ENCODE measurements at regions not wholly inside any gene's neighbourhood (a gene's known extent, or its start where the extent isn't known, plus 50 kb on each side); places are given as distances from the start of the nearest gene placed in this dataset.
"Not testable (repeated sequence)": the region's sequence is repeated elsewhere in the genome, so short reads cannot be mapped to it uniquely, and the experiment has no call there.

GRCh38 chr4:189001283-189001970 lies 862.2 kb downstream of the TRIML1 start:
- DNase-seq (ENCODE audit: missing footprints) (no peak), ATAC-seq (no peak)
- intact Hi-C loops (cut with DNase I): no loop called here

GRCh38 chr4:189001971-189002450 lies 862.8 kb downstream of the TRIML1 start:
- ATAC-seq (no peak), DNase-seq (ENCODE audit: missing footprints) (no peak)
- intact Hi-C loops (cut with DNase I): no loop called here

- DNase-seq (ENCODE audit: missing footprints) (no peak), ATAC-seq (no peak)
- intact Hi-C loops (cut with DNase I): no loop called here
Measured at GRCh38 chr4:189002475-189002874, 863.2 kb downstream of the TRIML1 start.

GRCh38 chr4:189010452-189011217 lies 871.4 kb downstream of the TRIML1 start:
- DNase-seq (ENCODE audit: missing footprints); ATAC-seq; intact Hi-C loops (cut with DNase I): not testable (repeated sequence)

GRCh38 chr4:189021831-189022230 lies 882.6 kb downstream of the TRIML1 start:
- intact Hi-C loops (cut with DNase I): no loop called here
- no peak for ATAC-seq
- no peak for DNase-seq (ENCODE audit: missing footprints)

GRCh38 chr4:189022440-189023035 lies 883.3 kb downstream of the TRIML1 start:
- ATAC-seq: no peak
- intact Hi-C loops (cut with DNase I): no loop called here
- DNase-seq (ENCODE audit: missing footprints): no peak

DNA sequence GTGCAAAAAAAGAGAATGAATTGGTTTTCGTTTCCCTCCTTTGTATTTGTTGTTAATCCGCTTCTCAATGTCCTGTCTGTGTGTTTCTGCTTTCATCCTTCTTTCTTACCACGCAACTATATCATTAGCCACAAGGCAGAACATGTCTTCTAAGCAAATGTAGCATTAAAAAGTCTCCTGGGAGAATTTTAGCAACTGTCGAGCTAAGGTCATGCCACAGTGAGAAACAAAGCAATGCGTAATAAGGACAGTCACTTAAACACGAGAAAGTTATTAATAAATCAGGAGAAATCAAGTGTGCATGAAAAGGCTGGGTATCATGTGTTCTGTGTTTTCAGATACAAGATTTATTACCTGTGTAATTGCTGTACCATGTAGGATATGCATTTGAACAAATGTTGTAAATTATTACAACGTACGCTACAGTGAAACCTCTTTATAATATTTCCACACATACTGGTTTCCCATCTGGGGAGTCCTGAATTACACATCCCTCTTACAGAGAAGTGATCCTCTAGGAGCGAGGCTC lies 890.8 kb downstream of the TRIML1 start:
- ATAC-seq (no peak), DNase-seq (ENCODE audit: missing footprints) (no peak)
- intact Hi-C loops (cut with DNase I): loop anchor here (10.0 kb wide), 1 partner anchor 835 kb away; no protein-coding TSS in a partner anchor

GRCh38 chr4:189032606-189033338 lies 893.5 kb downstream of the TRIML1 start:
- DNase-seq (ENCODE audit: missing footprints) (no peak), ATAC-seq (no peak)
- intact Hi-C loops (cut with DNase I): loop anchor here (10.0 kb wide), 1 partner anchor 838 kb away; no protein-coding TSS in a partner anchor

DNA sequence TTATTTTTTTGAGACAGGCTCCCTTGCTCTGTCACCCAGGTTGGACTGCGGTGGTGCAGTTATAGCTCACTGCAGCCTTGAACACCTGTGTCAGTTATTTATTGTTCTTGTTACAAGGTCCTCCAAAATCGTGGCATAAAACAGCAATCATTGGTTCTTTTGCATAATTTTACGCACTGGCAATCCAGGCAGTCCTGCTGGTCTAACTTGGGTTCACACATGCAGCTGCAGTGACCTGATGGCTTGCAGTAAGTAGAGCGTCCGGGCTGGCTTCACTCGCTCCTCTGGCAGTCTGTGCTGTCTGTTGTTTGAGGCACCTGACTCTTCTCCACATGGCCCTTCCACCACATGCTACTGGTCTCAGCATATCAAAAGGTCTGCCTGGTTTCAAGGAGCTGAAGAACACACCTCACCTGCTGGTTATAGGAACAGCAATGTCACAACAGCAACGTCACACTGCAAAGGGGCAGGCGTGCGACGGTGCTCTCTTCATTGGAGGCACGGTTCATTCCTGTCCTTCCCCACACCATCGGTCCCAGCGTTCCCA lies 894.6 kb downstream of the TRIML1 start:
- intact Hi-C loops (cut with DNase I): loop anchor here (10.0 kb wide), 1 partner anchor 839 kb away; no protein-coding TSS in a partner anchor
- ATAC-seq (no peak), DNase-seq (ENCODE audit: missing footprints) (no peak)

DNA sequence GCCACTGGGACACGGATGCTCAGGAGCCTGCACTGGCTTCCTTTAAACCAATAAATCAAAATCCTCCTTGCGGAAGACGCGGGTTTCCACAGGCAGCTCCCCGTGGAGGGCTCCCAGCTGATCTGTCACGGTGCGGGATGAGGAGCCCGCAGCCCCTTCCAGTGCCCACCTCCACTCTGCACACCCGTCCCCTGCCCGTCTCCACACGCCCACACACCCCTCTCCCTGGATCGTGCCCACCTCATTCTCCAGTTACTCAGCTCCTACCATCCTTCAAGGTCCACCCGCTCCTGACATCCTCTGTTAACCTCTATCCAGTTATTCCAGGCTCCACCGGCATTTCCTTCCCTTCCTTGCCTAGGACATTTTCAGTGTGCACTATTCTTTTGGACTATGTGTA lies 895.9 kb downstream of the TRIML1 start:
- DNase-seq (ENCODE audit: missing footprints) (no peak), ATAC-seq (no peak)
- intact Hi-C loops (cut with DNase I): loop anchor here (10.0 kb wide), 1 partner anchor 840 kb away; no protein-coding TSS in a partner anchor

DNA sequence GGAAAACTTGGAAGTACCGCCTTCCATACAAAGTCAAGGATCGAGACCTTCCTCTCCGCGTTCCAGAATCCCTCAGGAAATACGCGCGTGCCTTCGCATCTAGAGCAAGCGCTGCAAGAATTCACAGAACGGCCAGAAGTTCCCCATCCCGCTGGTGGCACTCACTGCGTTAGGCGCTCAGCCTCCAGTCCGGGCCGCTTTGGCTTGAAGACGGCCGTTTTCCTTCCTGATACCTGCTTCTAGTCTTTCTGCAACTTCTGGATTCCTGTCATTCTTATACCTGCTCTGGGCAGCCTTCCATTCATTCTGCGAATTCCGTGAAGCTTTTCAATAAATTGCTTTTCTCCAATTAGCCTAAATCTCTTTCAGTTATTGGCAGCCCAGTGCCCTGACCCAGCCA lies 896.4 kb downstream of the TRIML1 start:
- ATAC-seq: no peak

DNA sequence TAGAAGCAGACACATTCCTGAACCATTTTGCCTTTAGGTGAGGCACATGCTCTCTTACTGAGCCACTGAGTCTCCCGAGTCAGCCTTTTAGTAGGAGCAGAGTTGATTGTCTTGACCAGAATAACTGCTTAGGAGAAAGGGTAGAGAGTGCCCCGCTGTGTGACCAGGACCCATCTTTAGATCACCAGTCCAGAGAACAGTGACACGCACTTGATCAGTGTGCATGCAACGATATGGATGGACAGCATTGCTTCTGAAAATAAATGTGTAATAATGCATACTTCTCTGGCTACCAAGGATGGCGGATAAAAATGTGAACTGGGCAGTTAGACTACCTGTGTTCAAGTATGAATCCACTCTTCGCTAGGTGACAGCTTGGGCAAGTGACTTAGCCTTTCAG lies 897.7 kb downstream of the TRIML1 start:
- ATAC-seq (no peak), DNase-seq (ENCODE audit: missing footprints) (no peak)
- intact Hi-C loops (cut with DNase I): loop anchor here (10.0 kb wide), 1 partner anchor 842 kb away; no protein-coding TSS in a partner anchor

More for the DNA sequence above, 896.4 kb downstream of the TRIML1 start:
- no peak for DNase-seq (ENCODE audit: missing footprints)
- intact Hi-C loops (cut with DNase I): loop anchor here (10.0 kb wide), 1 partner anchor 841 kb away; no protein-coding TSS in a partner anchor

DNA sequence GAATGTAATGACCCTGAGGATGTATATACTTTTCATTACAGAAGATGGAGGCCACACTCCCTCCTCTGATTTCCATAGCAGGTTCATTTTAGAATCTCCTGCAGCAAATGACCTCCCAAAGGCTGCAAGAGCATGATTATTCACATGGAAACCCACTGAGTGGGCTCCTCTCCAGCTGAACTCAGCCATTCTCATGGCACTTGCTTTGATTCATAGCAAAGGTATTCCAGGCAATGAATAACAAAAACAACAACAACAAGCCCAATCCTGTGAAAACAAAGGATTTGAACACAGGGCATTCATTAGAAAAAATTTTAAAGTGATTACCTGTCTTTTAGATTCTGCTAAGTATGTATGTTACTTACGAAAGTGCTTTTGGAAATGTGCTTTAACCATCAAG lies 894.0 kb upstream of the FRG1 start:
- no peak for DNase-seq (ENCODE audit: missing footprints)
- intact Hi-C loops (cut with DNase I): no loop called here
- ATAC-seq: no peak

GRCh38 chr4:189048119-189048518 lies 892.6 kb upstream of the FRG1 start:
- intact Hi-C loops (cut with DNase I): no loop called here
- ATAC-seq (no peak), DNase-seq (ENCODE audit: missing footprints) (no peak)

DNA sequence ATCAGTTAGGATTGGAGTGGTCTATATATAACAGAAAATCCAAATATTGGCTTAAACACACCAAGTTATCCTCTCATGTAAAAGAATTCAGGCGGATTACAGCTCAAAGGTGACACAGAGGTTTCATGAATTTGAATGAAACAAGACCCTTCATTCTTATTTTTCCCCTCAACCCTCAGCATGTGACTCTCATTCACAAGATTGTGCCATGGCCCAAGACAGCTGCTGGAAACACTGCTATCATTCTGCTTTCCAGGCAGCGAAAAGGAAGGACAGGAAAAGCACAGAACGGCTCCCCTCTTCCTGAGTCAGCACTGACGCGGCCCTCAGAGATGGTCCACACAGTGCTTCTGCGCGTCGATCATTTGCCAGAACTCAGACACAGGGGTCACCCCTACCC lies 891.0 kb upstream of the FRG1 start:
- no peak for DNase-seq (ENCODE audit: missing footprints)
- ATAC-seq: no peak
- intact Hi-C loops (cut with DNase I): no loop called here

GRCh38 chr4:189050643-189051042 lies 890.0 kb upstream of the FRG1 start:
- DNase-seq (ENCODE audit: missing footprints) (no peak), ATAC-seq (no peak)
- intact Hi-C loops (cut with DNase I): no loop called here

- intact Hi-C loops (cut with DNase I): no loop called here
- DNase-seq (ENCODE audit: missing footprints): no peak
- no peak for ATAC-seq
Measured at GRCh38 chr4:189053621-189054020, 887.1 kb upstream of the FRG1 start.

GRCh38 chr4:189060104-189060503 lies 880.6 kb upstream of the FRG1 start:
- DNase-seq (ENCODE audit: missing footprints): no peak
- ATAC-seq: no peak
- intact Hi-C loops (cut with DNase I): no loop called here

All from Right ventricle myocardium inferior (tissue), 1 donor.